OCI-LY1 (cell line): ENCODE measurements at regions not wholly inside any gene's neighbourhood (a gene's known extent, or its start where the extent isn't known, plus 50 kb on each side); places are given as distances from the start of the nearest gene placed in this dataset.

Experiments
- H2AFZ ChIP-seq: fragments of 200-600 bp; sonication (generic), shearing (Covaris generic); 2 replicates; pipeline ENCODE4 v1.6.0; 2014; ENCODE audit warnings: antibody characterized with exemption, mild to moderate bottlenecking, low read length
- H3F3A ChIP-seq: fragments of 200-600 bp; sonication (generic), shearing (Covaris generic); 2 replicates; pipeline ENCODE4 v1.6.0; 2014; ENCODE audit warnings: mild to moderate bottlenecking, antibody characterized with exemption, low read length, moderate library complexity; ENCODE audit not compliant: insufficient read depth
- H3K27ac ChIP-seq: fragments of 200-600 bp; sonication (generic); 2 replicates; pipeline ENCODE4 v1.5.1; 2014; ENCODE audit warnings: low read length, mixed run types, mild to moderate bottlenecking, low read depth; ENCODE audit not compliant: poor library complexity, severe bottlenecking
- H3K27me3 ChIP-seq: fragments of 200-600 bp; sonication (generic); 2 replicates; pipeline ENCODE4 v1.6.0; 2014; ENCODE audit warnings: antibody characterized with exemption, mild to moderate bottlenecking, low read length, moderate library complexity; ENCODE audit not compliant: insufficient read depth
- H3K36me3 ChIP-seq: fragments of 200-600 bp; sonication (generic); 2 replicates; pipeline ENCODE4 v1.6.1; 2014; ENCODE audit warnings: mild to moderate bottlenecking, antibody characterized with exemption, low read length, moderate library complexity, mixed read lengths; ENCODE audit not compliant: insufficient read depth
- H3K4me1 ChIP-seq: fragments of 200-600 bp; sonication (generic); 2 replicates; pipeline ENCODE4 v1.5.1; 2014; ENCODE audit warnings: mild to moderate bottlenecking, low read length, moderate library complexity; ENCODE audit not compliant: insufficient read depth, severe bottlenecking
- H3K4me2 ChIP-seq: fragments of 200-600 bp; sonication (generic), shearing (Covaris generic); 2 replicates; pipeline ENCODE4 v1.6.1; 2014; ENCODE audit warnings: low read length
- H3K4me3 ChIP-seq: fragments of 200-600 bp; sonication (generic); 2 replicates; pipeline ENCODE4 v1.5.1; 2014; ENCODE audit warnings: low read length, low read depth, mild to moderate bottlenecking, mixed read lengths; ENCODE audit not compliant: poor library complexity, severe bottlenecking
- H3K79me2 ChIP-seq: fragments of 200-600 bp; shearing (Covaris generic); 2 replicates; pipeline ENCODE4 v1.6.1; 2016; ENCODE audit warnings: mixed run types, low read length, mixed read lengths; ENCODE audit not compliant: insufficient read depth
- H3K9ac ChIP-seq: fragments of 200-600 bp; sonication (generic), shearing (Covaris generic); 2 replicates; pipeline ENCODE4 v1.6.1; 2014; ENCODE audit warnings: mild to moderate bottlenecking, low read length, mixed read lengths
- H3K9me2 ChIP-seq: fragments of 200-600 bp; sonication (generic), shearing (Covaris generic); 2 replicates; pipeline ENCODE4 v1.6.1; 2014; ENCODE audit warnings: low read depth, mild to moderate bottlenecking, low read length, mixed read lengths
- H3K9me3 ChIP-seq: fragments of 200-600 bp; shearing (Covaris generic); 2 replicates; pipeline ENCODE4 v1.6.1; 2014; ENCODE audit warnings: low read length, mixed read lengths
- H4K20me1 ChIP-seq: fragments of 200-600 bp; sonication (generic), shearing (Covaris generic); 2 replicates; pipeline ENCODE4 v1.6.0; 2016; ENCODE audit warnings: mild to moderate bottlenecking, low read length; ENCODE audit not compliant: insufficient read depth
- CTCF ChIP-seq: fragments of 200-600 bp; sonication (generic), shearing (Covaris generic); IDR thresholded peaks from 2 replicates; pipeline ENCODE4 v1.5.1; 2017; ENCODE audit warnings: mild to moderate bottlenecking, antibody characterized with exemption, low read length, moderate library complexity, mixed read lengths
- EZH2 ChIP-seq: fragments of 200-600 bp; sonication (generic), shearing (Covaris generic); IDR thresholded peaks from 2 replicates; pipeline ENCODE4 v1.8.0; 2017; ENCODE audit warnings: borderline replicate concordance, mixed run types, mild to moderate bottlenecking, antibody characterized with exemption, low read length, moderate library complexity, mixed read lengths

- Histone ChIP-seq H3K4me3 (no peak overlapping the region), H3K27ac (no peak overlapping the region), H3K9me2 (no peaks in the 10 kb centered on the region), H3K36me3 (no peaks in the 10 kb centered on the region), H3K27me3 (no peaks in the 10 kb centered on the region), H3K4me1 (no peaks in the 10 kb centered on the region), H3K4me2 (no peak overlapping the region), H3K9me3 (no peaks in the 10 kb centered on the region), H2AFZ (no peak overlapping the region), H3F3A (no peaks in the 10 kb centered on the region), H3K79me2 (no peaks in the 10 kb centered on the region), H4K20me1 (no peaks in the 10 kb centered on the region), H3K9ac (no peak overlapping the region)
- no peak for TF ChIP-seq CTCF
- no peak for TF ChIP-seq EZH2
Observed at GRCh38 chr6:169931261-169931660, 179.8 kb downstream of the ERMARD start.

- no peaks in the 10 kb centered on the region for H4K20me1 ChIP-seq
- no peaks in the 10 kb centered on the region for H3K9me3 ChIP-seq
- no peaks in the 10 kb centered on the region for H3K79me2 ChIP-seq
- H3K9me2 ChIP-seq, result no peaks in the 10 kb centered on the region
- H3K27ac ChIP-seq, result no peak overlapping the region
- no peaks in the 10 kb centered on the region for H3F3A ChIP-seq
- H3K4me3 ChIP-seq, result no peak overlapping the region
- no peak overlapping the region for H2AFZ ChIP-seq
- no peak overlapping the region for H3K9ac ChIP-seq
- H3K36me3 ChIP-seq, result no peaks in the 10 kb centered on the region
- H3K4me2 ChIP-seq, result no peak overlapping the region
- no peaks in the 10 kb centered on the region for H3K4me1 ChIP-seq
- TF ChIP-seq EZH2 (no peak), CTCF (peak; percentile 10; the same call in 1 of the 2 replicates)
- H3K27me3 ChIP-seq, result no peaks in the 10 kb centered on the region
Observed at GRCh38 chr6:169930799-169931198, 179.4 kb downstream of the ERMARD start.

- H3K9me2 ChIP-seq, result no peaks in the 10 kb centered on the region
- no peak overlapping the region for H3K27ac ChIP-seq
- no peak overlapping the region for H3K4me3 ChIP-seq
- H4K20me1 ChIP-seq, result no peaks in the 10 kb centered on the region
- H3F3A ChIP-seq, result no peaks in the 10 kb centered on the region
- H3K79me2 ChIP-seq, result no peaks in the 10 kb centered on the region
- no peaks in the 10 kb centered on the region for H3K27me3 ChIP-seq
- H3K9me3 ChIP-seq, result no peaks in the 10 kb centered on the region
- no peaks in the 10 kb centered on the region for H3K4me1 ChIP-seq
- H3K9ac ChIP-seq, result no peak overlapping the region
- no peaks in the 10 kb centered on the region for H3K36me3 ChIP-seq
- TF ChIP-seq EZH2 (no peak), CTCF (no peak)
- H3K4me2 ChIP-seq, result no peak overlapping the region
- no peak overlapping the region for H2AFZ ChIP-seq
Observed at GRCh38 chr6:169927711-169928110, 176.3 kb downstream of the ERMARD start.
